ENCODE measurements at regions not wholly inside any gene's neighbourhood (a gene's known extent, or its start where the extent isn't known, plus 50 kb on each side); places are given as distances from the start of the nearest gene placed in this dataset.
"Not testable (repeated sequence)": the region's sequence is repeated elsewhere in the genome, so short reads cannot be mapped to it uniquely, and the experiment has no call there.

DNA sequence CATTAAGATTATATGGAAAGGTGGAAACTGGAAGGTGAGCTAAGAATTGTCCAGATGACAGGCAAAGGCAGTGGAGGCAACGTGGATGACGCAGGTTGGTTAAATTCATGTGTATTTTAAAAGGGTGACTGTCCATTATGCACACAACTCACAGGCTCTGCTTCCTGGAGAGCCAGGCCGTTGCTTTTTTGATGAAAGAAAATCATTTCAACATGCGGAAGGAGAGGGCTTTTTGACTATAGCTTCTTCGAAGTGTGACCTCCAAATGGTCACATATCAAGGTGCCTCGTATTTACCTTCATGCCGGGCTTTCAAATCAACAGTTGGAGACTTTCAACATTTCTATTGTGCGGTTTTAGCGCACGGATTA, 126.7 kb downstream of the MYCN start:
- H3K9me3 ChIP-seq (ENCODE audit: insufficient read depth, low read length) = peaks cover 13% of the 10 kb centered on the region; the same call in 1 of the 2 replicates

DNA sequence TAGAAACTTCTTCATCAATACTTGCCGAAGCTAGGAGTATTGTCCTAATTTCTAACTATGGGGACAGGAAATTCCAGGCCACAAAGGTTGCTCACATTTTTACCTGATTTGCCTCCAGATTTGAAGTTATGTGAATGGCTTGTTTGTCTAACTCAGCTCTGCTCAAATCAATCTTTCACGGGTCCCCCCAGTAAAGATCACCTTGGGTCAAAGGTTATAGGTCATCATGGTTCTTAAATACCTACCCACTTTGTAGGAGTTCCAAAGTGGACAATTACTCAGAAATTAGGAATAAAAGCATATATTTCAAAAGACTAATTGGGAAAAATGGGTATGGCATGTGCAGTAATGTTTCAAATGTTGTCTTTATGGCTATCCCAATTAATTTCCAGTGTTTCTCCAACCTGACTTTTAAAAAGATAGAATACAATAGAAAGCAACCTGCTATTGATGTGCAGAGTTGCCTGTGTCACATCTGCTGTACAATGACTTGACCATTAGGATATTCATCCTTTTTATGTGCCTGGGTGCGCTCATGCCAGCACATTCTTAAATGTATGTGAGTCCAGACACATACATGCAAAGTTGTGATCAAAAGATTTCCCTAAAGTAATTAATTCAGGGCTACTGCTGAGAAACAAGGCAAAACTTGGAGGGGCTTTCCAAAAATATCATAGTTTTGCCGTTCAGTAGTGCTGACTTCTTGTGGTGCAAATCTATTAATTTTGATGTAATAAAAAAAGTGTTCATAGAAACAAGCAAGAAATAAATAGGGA, 126.1 kb downstream of the MYCN start:
- no peaks in the 10 kb centered on the region for H3K27me3 ChIP-seq (ENCODE audit: low read length)
- H3K9ac ChIP-seq (ENCODE audit: low read length) = no peak overlapping the region
- H3K9me2 ChIP-seq (replicated peaks; ENCODE audit: insufficient read depth, low read length) = no peaks in the 10 kb centered on the region
- H3K36me3 ChIP-seq (ENCODE audit: low read length) = no peaks in the 10 kb centered on the region
- TF ChIP-seq EZH2phosphoT487 (conservative IDR thresholded peaks at IDR 0.05; ENCODE audit: low read length) = no peak
- TF ChIP-seq, protein P1, sequence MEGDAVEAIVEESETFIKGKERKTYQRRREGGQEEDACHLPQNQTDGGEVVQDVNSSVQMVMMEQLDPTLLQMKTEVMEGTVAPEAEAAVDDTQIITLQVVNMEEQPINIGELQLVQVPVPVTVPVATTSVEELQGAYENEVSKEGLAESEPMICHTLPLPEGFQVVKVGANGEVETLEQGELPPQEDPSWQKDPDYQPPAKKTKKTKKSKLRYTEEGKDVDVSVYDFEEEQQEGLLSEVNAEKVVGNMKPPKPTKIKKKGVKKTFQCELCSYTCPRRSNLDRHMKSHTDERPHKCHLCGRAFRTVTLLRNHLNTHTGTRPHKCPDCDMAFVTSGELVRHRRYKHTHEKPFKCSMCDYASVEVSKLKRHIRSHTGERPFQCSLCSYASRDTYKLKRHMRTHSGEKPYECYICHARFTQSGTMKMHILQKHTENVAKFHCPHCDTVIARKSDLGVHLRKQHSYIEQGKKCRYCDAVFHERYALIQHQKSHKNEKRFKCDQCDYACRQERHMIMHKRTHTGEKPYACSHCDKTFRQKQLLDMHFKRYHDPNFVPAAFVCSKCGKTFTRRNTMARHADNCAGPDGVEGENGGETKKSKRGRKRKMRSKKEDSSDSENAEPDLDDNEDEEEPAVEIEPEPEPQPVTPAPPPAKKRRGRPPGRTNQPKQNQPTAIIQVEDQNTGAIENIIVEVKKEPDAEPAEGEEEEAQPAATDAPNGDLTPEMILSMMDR (IDR thresholded peaks at IDR 0.05; ENCODE audit: insufficient read depth, low read length, poor library complexity, severe bottlenecking) = no peak
- no peaks in the 10 kb centered on the region for H3F3A ChIP-seq (ENCODE audit: insufficient read depth)
- no peak overlapping the region for H3K4me2 ChIP-seq (ENCODE audit: low read depth, low read length, poor library complexity, severe bottlenecking)
- H2AFZ ChIP-seq (ENCODE audit: low read depth, low read length, severe bottlenecking) = no peak overlapping the region
- peaks cover 13% of the 10 kb centered on the region; the same call in 1 of the 2 replicates for H3K9me3 ChIP-seq (ENCODE audit: insufficient read depth, low read length)
- no peaks in the 10 kb centered on the region for H4K20me1 ChIP-seq (ENCODE audit: low read depth, low read length)
- no peak overlapping the region for H3K4me3 ChIP-seq (ENCODE audit: insufficient read depth, low read length, poor library complexity, severe bottlenecking)
- H3K27ac ChIP-seq (ENCODE audit: low read depth, low read length) = no peak overlapping the region
- no peaks in the 10 kb centered on the region for H3K79me2 ChIP-seq (ENCODE audit: insufficient read depth, low read length)

More for the DNA sequence above, 126.7 kb downstream of the MYCN start:
- Histone ChIP-seq H3K4me3 (ENCODE audit: insufficient read depth, low read length, poor library complexity, severe bottlenecking) (no peak overlapping the region), H3K36me3 (ENCODE audit: low read length) (no peaks in the 10 kb centered on the region), H3F3A (ENCODE audit: insufficient read depth) (no peaks in the 10 kb centered on the region), H2AFZ (ENCODE audit: low read depth, low read length, severe bottlenecking) (no peak overlapping the region), H3K27ac (ENCODE audit: low read depth, low read length) (no peak overlapping the region), H3K79me2 (ENCODE audit: insufficient read depth, low read length) (no peaks in the 10 kb centered on the region), H4K20me1 (ENCODE audit: low read depth, low read length) (no peaks in the 10 kb centered on the region), H3K27me3 (ENCODE audit: low read length) (no peaks in the 10 kb centered on the region), H3K9ac (ENCODE audit: low read length) (no peak overlapping the region), H3K9me2 (replicated peaks; ENCODE audit: insufficient read depth, low read length) (no peaks in the 10 kb centered on the region), H3K4me2 (ENCODE audit: low read depth, low read length, poor library complexity, severe bottlenecking) (no peak overlapping the region)
- TF ChIP-seq, protein P1 (IDR thresholded peaks at IDR 0.05; ENCODE audit: insufficient read depth, low read length, poor library complexity, severe bottlenecking) = no peak
- no peak for TF ChIP-seq EZH2phosphoT487 (conservative IDR thresholded peaks at IDR 0.05; ENCODE audit: low read length)

DNA sequence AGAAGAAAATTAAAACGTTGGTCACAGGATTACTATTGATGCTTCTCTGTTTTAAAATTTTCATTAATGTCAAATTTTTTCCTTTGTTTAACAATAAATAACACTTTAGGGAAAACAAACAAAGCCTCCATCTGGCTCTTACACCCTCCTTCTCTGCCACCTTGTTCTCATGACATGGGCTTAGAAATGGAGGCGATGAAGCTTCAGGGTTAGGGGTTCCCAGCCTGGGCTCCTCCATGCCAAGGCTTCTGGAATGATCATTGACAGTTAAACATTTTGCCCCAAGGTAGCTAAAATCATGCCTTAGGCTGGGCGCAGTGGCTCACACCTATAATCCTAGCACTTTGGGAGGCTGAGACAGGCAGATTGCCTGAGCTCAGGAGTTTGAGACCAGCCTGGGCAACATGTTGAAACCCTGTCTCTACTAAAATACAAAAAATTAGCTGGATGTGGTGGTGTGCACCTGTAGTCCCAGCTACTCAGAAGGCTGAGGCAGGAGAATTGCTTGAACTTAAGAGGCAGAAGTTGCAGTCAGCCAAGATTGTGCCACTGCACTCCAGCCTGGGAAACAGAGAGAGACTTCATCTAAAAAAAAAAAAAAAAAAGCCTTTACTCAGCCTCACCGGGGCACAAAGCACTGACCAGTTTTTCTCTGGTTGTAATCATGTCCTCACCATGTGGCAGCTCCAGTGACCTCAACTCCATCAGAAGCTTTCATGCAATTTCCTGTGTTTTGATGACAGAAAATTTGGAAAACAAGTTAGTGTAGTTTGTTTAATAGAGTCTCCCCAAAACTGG, 125.1 kb downstream of the MYCN start:
- peaks cover 13% of the 10 kb centered on the region; the same call in 1 of the 2 replicates for H3K9me3 ChIP-seq (ENCODE audit: insufficient read depth, low read length)
- not testable (repeated sequence) for H3K9me2 ChIP-seq (replicated peaks; ENCODE audit: insufficient read depth, low read length); H3F3A ChIP-seq (ENCODE audit: insufficient read depth); H2AFZ ChIP-seq (ENCODE audit: low read depth, low read length, severe bottlenecking); H3K4me3 ChIP-seq (ENCODE audit: insufficient read depth, low read length, poor library complexity, severe bottlenecking); H3K36me3 ChIP-seq (ENCODE audit: low read length); H3K4me2 ChIP-seq (ENCODE audit: low read depth, low read length, poor library complexity, severe bottlenecking); H4K20me1 ChIP-seq (ENCODE audit: low read depth, low read length); H3K27ac ChIP-seq (ENCODE audit: low read depth, low read length); H3K9ac ChIP-seq (ENCODE audit: low read length); H3K79me2 ChIP-seq (ENCODE audit: insufficient read depth, low read length); H3K27me3 ChIP-seq (ENCODE audit: low read length)

DNA sequence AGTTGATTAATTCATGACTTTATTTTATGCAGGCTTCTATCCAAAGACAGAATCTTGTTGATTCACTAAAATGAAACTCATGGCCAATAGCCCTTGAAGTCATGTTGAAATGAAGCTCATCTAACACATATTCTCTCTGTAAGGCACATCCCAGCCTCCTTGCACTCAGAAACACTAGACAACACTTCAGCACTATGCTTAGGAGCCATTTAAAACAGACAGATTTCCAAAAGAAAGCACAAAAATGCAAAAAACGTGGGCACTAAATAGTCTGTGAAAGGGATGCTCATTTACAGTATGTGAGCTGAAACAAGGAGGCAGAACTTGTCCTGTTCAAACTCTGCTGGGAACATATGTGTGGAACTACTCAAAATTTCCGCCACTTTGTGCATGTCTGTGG, 124.4 kb downstream of the MYCN start:
- Histone ChIP-seq H3K4me2 (ENCODE audit: low read depth, low read length, poor library complexity, severe bottlenecking) (no peak overlapping the region), H3K36me3 (ENCODE audit: low read length) (no peaks in the 10 kb centered on the region), H3K9ac (ENCODE audit: low read length) (no peak overlapping the region), H4K20me1 (ENCODE audit: low read depth, low read length) (no peaks in the 10 kb centered on the region), H3K9me2 (replicated peaks; ENCODE audit: insufficient read depth, low read length) (no peaks in the 10 kb centered on the region), H3K27ac (ENCODE audit: low read depth, low read length) (no peak overlapping the region), H3K27me3 (ENCODE audit: low read length) (no peaks in the 10 kb centered on the region), H2AFZ (ENCODE audit: low read depth, low read length, severe bottlenecking) (no peak overlapping the region), H3F3A (ENCODE audit: insufficient read depth) (no peaks in the 10 kb centered on the region), H3K79me2 (ENCODE audit: insufficient read depth, low read length) (no peaks in the 10 kb centered on the region), H3K9me3 (ENCODE audit: insufficient read depth, low read length) (peaks cover 13% of the 10 kb centered on the region; the same call in 1 of the 2 replicates), H3K4me3 (ENCODE audit: insufficient read depth, low read length, poor library complexity, severe bottlenecking) (no peak overlapping the region)
- TF ChIP-seq, protein P1 (IDR thresholded peaks at IDR 0.05; ENCODE audit: insufficient read depth, low read length, poor library complexity, severe bottlenecking) = no peak
